ENCODE measurements at regions not wholly inside any gene's neighbourhood (a gene's known extent, or its start where the extent isn't known, plus 50 kb on each side); places are given as distances from the start of the nearest gene placed in this dataset.
"Not testable (repeated sequence)": the region's sequence is repeated elsewhere in the genome, so short reads cannot be mapped to it uniquely, and the experiment has no call there.

GRCh38 chr11:127950162-127950561 lies 637.2 kb downstream of the ETS1 start:
- no peaks in the 10 kb centered on the region for H3K27me3 Mint-ChIP-seq (ENCODE audit: unreplicated experiment)
- no peak overlapping the region for H3K27ac Mint-ChIP-seq (ENCODE audit: unreplicated experiment)
- no peaks in the 10 kb centered on the region for H3K9me3 Mint-ChIP-seq (ENCODE audit: unreplicated experiment)

GRCh38 chr11:127943763-127944162 lies 643.6 kb downstream of the ETS1 start:
- no peak overlapping the region for H3K4me3 Mint-ChIP-seq (ENCODE audit: unreplicated experiment)
- no peaks in the 10 kb centered on the region for H3K27me3 Mint-ChIP-seq (ENCODE audit: unreplicated experiment)
- no peak overlapping the region for H3K27ac Mint-ChIP-seq (ENCODE audit: unreplicated experiment)

More at GRCh38 chr11:127950162-127950561, 637.2 kb downstream of the ETS1 start:
- Mint-ChIP-seq H3K4me1 (ENCODE audit: low read depth, unreplicated experiment) (peaks cover 2% of the 10 kb centered on the region), H3K4me3 (ENCODE audit: unreplicated experiment) (no peak overlapping the region), H3K36me3 (ENCODE audit: unreplicated experiment) (peaks cover 7% of the 10 kb centered on the region)
- no peak for DNase-seq
- no peak for TF ChIP-seq CTCF (IDR thresholded peaks at IDR 0.05; ENCODE audit: partially characterized antibody, unreplicated experiment)

GRCh38 chr11:127943152-127943551 lies 644.2 kb downstream of the ETS1 start:
- DNase-seq = no peak
- Mint-ChIP-seq H3K9me3 (ENCODE audit: unreplicated experiment) (no peaks in the 10 kb centered on the region), H3K27me3 (ENCODE audit: unreplicated experiment) (no peaks in the 10 kb centered on the region), H3K27ac (ENCODE audit: unreplicated experiment) (no peak overlapping the region), H3K4me3 (ENCODE audit: unreplicated experiment) (no peak overlapping the region), H3K4me1 (ENCODE audit: low read depth, unreplicated experiment) (no peaks in the 10 kb centered on the region), H3K36me3 (ENCODE audit: unreplicated experiment) (peaks cover 6% of the 10 kb centered on the region)
- TF ChIP-seq CTCF (IDR thresholded peaks at IDR 0.05; ENCODE audit: partially characterized antibody, unreplicated experiment) = no peak

More at GRCh38 chr11:127943763-127944162, 643.6 kb downstream of the ETS1 start:
- H3K9me3 Mint-ChIP-seq (ENCODE audit: unreplicated experiment) = no peaks in the 10 kb centered on the region
- no peak for TF ChIP-seq CTCF (IDR thresholded peaks at IDR 0.05; ENCODE audit: partially characterized antibody, unreplicated experiment)
- H3K36me3 Mint-ChIP-seq (ENCODE audit: unreplicated experiment) = peaks cover 6% of the 10 kb centered on the region
- no peaks in the 10 kb centered on the region for H3K4me1 Mint-ChIP-seq (ENCODE audit: low read depth, unreplicated experiment)
- DNase-seq = no peak

GRCh38 chr11:127941554-127941953 lies 645.8 kb downstream of the ETS1 start:
- not testable (repeated sequence) for H3K4me1 Mint-ChIP-seq (ENCODE audit: low read depth, unreplicated experiment); H3K36me3 Mint-ChIP-seq (ENCODE audit: unreplicated experiment); DNase-seq; H3K4me3 Mint-ChIP-seq (ENCODE audit: unreplicated experiment); H3K27ac Mint-ChIP-seq (ENCODE audit: unreplicated experiment); H3K9me3 Mint-ChIP-seq (ENCODE audit: unreplicated experiment); H3K27me3 Mint-ChIP-seq (ENCODE audit: unreplicated experiment)

- Mint-ChIP-seq H3K27me3 (ENCODE audit: unreplicated experiment) (no peaks in the 10 kb centered on the region), H3K4me3 (ENCODE audit: unreplicated experiment) (no peak overlapping the region), H3K9me3 (ENCODE audit: unreplicated experiment) (peaks cover 1% of the 10 kb centered on the region), H3K4me1 (ENCODE audit: low read depth, unreplicated experiment) (no peaks in the 10 kb centered on the region), H3K27ac (ENCODE audit: unreplicated experiment) (no peak overlapping the region), H3K36me3 (ENCODE audit: unreplicated experiment) (peaks cover 6% of the 10 kb centered on the region)
- no peak for DNase-seq
- TF ChIP-seq CTCF (IDR thresholded peaks at IDR 0.05; ENCODE audit: partially characterized antibody, unreplicated experiment) = no peak
These were observed 648.4 kb downstream of the ETS1 start for GRCh38 chr11:127939000-127939399.

GRCh38 chr11:127935081-127935480 lies 652.3 kb downstream of the ETS1 start:
- no peak for TF ChIP-seq CTCF (IDR thresholded peaks at IDR 0.05; ENCODE audit: partially characterized antibody, unreplicated experiment)
- H3K27ac Mint-ChIP-seq (ENCODE audit: unreplicated experiment) = no peak overlapping the region
- no peaks in the 10 kb centered on the region for H3K27me3 Mint-ChIP-seq (ENCODE audit: unreplicated experiment)
- no peaks in the 10 kb centered on the region for H3K4me1 Mint-ChIP-seq (ENCODE audit: low read depth, unreplicated experiment)
- no peak overlapping the region for H3K4me3 Mint-ChIP-seq (ENCODE audit: unreplicated experiment)
- no peaks in the 10 kb centered on the region for H3K36me3 Mint-ChIP-seq (ENCODE audit: unreplicated experiment)
- DNase-seq = no peak
- peaks cover 1% of the 10 kb centered on the region for H3K9me3 Mint-ChIP-seq (ENCODE audit: unreplicated experiment)

- H3K36me3 Mint-ChIP-seq (ENCODE audit: unreplicated experiment); H3K9me3 Mint-ChIP-seq (ENCODE audit: unreplicated experiment); H3K4me1 Mint-ChIP-seq (ENCODE audit: low read depth, unreplicated experiment); H3K4me3 Mint-ChIP-seq (ENCODE audit: unreplicated experiment); DNase-seq; H3K27ac Mint-ChIP-seq (ENCODE audit: unreplicated experiment); H3K27me3 Mint-ChIP-seq (ENCODE audit: unreplicated experiment): not testable (repeated sequence)
These were observed 653.4 kb downstream of the ETS1 start for GRCh38 chr11:127933961-127934360.
